Activated CD4-positive, alpha-beta T cell treated with anti-CD3 and anti-CD28 coated beads, Interleukin-2, Interleukin-4, amounts not matched to agents 100 ng/mL and 50 ng/mL, durations not matched to agents 16 hours and 8 hours (primary cell): ENCODE measurements at regions not wholly inside any gene's neighbourhood (a gene's known extent, or its start where the extent isn't known, plus 50 kb on each side); places are given as distances from the start of the nearest gene placed in this dataset.
"Not testable (repeated sequence)": the region's sequence is repeated elsewhere in the genome, so short reads cannot be mapped to it uniquely, and the experiment has no call there.

ENCODE experiments used
- DNase-seq: peaks from one replicate; pipeline ENCODE4 v3.0.0-alpha.2; 2020; ENCODE audit warnings: low spot score

DNA sequence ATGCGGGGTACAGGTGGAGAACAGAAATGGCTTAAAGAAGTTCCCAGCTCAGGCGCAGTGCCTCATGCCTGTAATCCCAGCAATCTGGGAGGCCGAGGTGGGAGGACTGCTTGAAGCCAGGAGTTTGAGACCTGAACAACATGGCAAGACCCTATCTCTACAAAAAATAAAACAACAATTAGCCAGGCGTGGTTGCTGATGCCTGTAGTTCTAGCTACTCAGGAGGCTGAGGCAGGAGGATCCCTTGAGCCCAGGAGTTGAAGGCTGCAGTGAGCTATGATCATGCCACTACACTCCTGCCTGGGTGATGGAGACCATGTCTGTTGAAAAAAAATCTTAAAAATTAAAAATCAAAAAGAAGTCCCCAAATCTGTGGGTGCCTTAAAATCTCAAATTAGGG is 228.3 kb upstream of the WSB1 start:
- DNase-seq: no peak

DNA sequence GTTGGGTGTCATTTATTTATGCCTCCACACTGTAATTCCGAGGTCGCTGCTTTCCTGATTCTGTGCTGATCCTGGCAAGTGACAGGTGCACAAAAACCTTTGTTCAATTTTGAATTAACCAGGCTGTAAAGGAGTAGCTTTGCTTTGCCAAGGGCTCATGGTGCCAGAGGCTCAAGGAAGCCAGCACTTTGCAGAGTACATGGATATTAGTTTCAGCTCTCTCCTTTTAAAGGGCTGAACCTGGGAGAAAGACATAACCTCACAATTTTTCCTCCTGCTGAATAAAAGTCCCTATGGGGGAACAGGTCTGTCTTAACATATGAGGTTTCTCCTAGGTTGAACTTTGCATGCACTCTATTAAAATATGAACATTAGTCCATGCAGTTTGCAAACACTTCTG is 227.6 kb upstream of the WSB1 start:
- DNase-seq: no peak

GRCh38 chr17:27069842-27070508 is 223.9 kb upstream of the WSB1 start:
- no peak for DNase-seq

DNA sequence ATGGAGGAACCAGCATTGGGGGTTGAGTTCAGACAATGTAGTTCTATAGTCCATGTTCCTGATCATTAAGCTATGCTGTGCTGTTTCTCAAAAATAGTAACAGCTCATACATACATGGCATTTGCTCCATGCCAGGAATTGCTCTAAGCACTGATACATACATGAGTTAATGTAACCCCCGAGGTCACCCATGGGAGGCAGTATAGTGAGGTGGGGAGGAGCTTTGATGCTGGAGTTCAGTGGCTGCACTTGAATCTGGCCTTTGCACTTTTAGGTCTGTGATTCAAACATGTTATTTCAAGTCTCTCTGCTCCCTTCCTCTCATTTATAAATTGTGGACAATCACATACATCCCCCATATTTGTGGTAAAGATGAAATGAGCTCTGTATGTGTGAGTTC is 223.1 kb upstream of the WSB1 start:
- no peak for DNase-seq

- DNase-seq: no peak
Measured at GRCh38 chr17:27072885-27073284, 221.0 kb upstream of the WSB1 start.

DNA sequence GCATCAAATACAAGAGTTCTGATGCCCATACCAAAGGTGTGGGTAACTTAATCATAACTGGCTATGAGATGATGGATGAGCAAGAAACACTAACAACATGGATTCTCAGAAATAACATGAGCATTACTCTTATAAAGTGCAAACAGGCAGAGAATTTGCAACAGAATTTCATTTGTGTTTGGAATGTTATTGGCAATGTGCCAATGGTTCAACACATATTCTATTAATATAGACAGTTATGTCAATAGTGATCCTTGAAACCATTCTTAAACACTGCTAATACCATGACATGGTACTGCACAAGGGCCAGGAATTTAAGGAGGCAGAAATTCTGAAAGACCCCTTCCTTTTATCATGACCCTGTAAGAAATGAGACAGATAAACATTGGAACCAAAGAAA is 217.1 kb upstream of the WSB1 start:
- DNase-seq: no peak

DNA sequence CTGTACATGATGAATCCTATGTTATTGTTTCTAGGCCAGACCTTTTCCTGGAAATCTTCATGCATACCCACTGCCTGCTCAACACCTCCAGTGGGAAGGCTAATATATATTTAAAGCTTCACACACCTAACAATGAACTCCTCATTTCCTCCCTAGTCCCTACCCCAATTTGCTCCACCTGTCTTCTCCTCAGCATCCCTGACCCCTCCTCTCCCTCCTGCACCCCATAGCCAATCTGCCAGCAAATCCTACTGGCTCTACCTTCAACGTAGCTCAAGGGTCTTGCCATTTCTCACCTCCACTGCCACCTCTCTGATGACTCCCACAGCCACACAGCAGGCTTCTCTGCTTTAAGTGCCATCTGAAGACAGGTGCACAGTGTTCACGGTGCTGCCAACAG is 215.6 kb upstream of the WSB1 start:
- DNase-seq: no peak

- no peak for DNase-seq
Measured at GRCh38 chr17:27079660-27080059, 214.3 kb upstream of the WSB1 start.

DNA sequence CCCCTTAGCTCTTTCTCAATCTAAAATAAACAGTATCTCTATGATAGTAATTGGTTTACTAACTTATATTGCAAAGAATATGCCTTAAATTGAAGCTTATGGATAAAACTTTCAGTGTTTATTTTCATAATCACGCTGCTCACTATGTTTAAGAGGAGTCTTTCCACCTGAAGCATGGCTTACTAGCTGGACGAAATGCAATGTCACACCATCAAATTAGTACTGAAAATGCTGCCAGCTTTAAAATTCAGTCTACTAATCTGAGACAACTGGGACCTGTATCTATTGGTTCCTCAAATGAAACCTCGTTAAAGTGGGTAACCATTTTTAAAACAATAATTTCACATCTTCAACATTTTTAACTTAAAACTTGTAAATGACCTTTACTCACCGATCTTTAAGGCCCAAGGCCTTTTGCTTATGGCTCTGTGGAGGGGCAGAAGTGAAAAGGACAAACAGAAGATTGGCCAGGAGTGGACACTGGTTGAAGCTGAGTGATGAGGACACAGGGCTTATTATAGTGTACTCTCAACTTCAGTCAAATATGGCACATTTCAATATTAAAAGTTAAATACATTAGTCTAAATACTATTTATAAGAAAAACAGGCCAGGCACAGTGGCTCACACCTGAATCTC is 212.8 kb upstream of the WSB1 start:
- DNase-seq: no peak

GRCh38 chr17:27082023-27082774 is 211.7 kb upstream of the WSB1 start:
- no peak for DNase-seq

DNA sequence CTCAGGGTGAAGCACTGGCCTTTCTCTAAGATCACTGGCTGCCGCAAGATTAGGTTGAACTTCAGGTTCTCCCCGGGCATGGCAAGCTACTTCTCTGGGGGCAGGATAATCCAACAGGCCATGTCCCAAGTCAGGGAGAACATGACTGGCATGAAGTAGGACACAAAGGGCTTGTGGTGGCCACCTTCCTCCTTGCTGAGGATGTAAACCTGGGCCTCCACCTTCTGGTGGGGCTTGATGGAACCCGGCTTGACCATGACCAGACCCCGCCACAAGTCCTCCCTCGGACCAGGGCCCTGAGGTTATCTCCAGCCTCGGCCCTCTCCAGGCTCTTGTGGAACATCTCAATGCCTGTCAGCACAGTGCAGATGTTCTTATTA is 211.1 kb upstream of the WSB1 start:
- no peak for DNase-seq

- no peak for DNase-seq
Measured at GRCh38 chr17:27083408-27084185, 210.3 kb upstream of the WSB1 start.

GRCh38 chr17:27085517-27085916 is 208.4 kb upstream of the WSB1 start:
- DNase-seq: no peak

DNA sequence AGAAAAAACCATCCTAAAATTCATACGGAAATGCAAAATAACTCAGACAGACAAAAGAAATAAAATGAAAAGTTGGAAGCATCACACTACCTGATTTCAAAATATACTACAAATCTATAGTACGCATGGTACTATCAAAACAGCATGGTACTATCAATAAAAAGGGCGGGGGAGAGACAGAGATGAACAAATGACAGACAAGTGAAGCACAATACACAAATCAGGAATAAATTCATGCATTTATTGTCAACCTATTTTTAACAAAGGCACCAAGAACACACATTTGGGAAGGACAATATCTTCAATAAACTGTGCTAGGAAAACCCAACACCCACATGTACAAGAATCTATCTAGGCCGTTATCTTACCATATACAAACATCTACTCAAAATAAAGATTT is 207.4 kb upstream of the WSB1 start:
- DNase-seq: no peak

DNA sequence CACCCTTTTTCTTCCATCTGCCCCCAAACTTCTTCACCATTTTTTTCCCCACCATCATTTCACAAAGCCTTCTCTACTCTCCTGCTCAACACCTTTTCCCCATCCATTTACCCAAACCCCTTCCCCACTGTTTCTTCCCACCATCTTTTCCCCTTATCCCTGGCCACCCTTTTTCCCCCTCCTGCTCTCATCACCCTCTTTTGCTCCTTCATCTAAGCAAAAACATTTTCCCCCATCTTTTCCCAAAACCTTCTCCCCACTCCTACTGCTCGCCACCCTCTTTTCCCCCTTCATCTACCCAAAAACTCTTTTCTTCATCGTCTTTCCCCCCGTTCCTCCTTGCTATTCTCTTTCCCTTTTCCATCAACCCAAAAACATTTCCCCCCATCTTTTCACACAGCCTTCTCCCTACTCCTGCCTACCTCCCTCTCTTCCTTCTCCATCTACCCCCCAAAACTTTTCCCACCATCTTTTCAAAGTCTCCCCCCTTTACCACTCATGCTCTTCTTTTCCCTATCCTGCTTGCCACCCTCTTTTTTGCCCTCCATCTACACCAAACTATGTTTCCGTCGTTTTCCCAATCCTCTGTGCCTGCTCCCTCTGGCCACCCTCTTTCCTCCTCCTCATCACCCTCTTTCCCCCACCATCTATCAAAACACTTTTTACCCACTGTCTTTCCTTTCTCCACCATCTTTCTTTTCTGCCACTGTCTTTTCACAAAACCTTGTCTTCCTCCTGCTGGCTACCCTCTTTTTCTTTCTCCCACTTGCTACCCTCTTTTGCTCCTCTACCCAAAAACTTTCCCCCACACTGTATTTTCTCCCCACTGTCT is 205.8 kb upstream of the WSB1 start:
- no peak for DNase-seq

GRCh38 chr17:27088767-27089078 is 205.2 kb upstream of the WSB1 start:
- DNase-seq: no peak

GRCh38 chr17:27089079-27089928 is 204.6 kb upstream of the WSB1 start:
- DNase-seq: not testable (repeated sequence)

DNA sequence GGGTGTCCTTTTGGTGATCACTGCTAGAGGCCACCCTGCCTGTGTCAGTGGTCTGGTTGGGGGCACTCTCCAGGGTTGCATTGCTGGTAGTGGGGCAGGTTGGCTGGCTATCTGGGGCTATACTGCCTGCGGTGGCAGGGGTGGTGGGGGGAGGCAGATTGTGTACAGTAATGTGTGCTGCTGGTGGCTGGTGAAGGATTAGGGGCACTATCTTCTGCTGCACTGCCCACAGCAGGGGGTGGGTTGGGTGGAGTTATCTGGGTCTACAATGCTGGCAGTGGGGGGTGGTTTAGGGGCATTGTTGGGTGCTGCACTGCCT is 204.0 kb upstream of the WSB1 start:
- no peak for DNase-seq

DNA sequence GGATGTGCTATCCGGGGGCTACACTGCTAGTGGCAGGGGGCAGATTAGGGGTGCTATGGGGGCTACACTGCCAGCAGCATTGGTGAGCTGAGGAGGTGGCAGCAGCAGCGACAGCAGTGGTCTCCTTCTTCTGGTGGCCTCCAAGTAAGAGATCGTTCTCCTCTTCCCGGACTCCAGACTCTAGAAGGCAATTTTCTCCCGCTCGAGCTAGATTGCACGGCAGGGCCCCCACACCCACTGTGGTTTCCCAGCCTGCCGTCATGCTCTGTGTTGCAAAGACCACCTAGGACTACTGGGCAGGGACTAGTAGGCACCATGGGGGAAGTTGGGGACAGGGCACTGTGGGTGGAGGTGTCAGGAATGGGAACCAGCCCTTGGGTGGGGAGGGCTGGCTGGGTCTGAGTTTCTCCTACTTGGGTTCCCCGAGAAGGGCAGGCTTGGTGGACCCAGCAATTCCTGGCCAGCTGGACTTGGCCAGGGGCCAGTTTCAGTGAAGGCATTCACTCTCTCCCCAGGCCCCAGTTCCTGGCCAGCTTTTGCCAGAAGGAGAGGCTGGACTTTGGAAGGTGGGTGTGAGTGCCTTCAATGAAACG is 203.4 kb upstream of the WSB1 start:
- not testable (repeated sequence) for DNase-seq

GRCh38 chr17:27091043-27091497 is 202.8 kb upstream of the WSB1 start:
- DNase-seq: no peak

GRCh38 chr17:27094179-27094578 is 199.7 kb upstream of the WSB1 start:
- not testable (repeated sequence) for DNase-seq
